HG03108 (cell line): ENCODE measurements at regions not wholly inside any gene's neighbourhood (a gene's known extent, or its start where the extent isn't known, plus 50 kb on each side); places are given as distances from the start of the nearest gene placed in this dataset.
A peak's percentile ranks its signal among the peaks of the same experiment; 100 is the strongest.
"Not testable (repeated sequence)": the region's sequence is repeated elsewhere in the genome, so short reads cannot be mapped to it uniquely, and the experiment has no call there.

ENCODE experiments used
- ATAC-seq: cut with Tn5 transposase; IDR thresholded peaks from one replicate; pipeline ENCODE4 v1.9.1; 2021; ENCODE audit warnings: moderate library complexity; ENCODE audit not compliant: unreplicated experiment

- ATAC-seq, result no peak
These were observed 51.6 kb upstream of the CNTLN start for GRCh38 chr9:17083258-17083657.

DNA sequence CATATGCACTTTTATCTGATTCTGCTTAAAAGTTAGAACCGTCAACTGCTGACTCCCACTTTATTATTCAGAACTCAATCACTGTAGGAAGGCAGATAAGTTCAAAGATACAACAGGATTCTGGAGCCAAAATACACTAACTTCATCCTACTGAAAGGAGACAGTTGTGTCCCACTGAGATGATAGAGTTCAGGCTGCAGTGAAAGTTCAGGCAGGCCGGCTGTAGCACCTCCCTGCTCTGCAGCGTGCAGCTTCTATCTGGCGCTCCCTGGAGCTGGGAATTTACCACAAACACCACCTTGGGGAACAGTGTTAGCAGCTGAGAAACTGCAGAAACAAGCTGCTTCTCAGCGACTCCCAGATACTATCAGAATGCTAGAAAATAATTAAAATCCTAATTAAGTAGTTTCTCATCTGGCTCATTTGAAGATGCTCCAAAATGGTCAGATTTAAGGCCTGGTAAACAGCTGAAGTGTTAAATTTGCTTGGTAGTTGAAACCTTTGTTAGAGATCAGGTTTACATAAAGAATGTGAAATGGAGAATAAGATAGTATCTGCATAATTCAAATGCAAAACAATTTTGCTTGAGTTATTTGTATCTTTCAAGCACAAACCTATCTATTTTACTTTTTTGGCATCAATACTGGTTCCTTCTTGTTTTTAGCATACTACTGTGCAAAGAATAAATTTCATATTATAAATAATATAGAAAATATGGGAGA lies 52.3 kb upstream of the CNTLN start:
- no peak for ATAC-seq

GRCh38 chr9:17081814-17082213 lies 53.0 kb upstream of the CNTLN start:
- no peak for ATAC-seq

GRCh38 chr9:17081351-17081750 lies 53.5 kb upstream of the CNTLN start:
- ATAC-seq, result no peak

DNA sequence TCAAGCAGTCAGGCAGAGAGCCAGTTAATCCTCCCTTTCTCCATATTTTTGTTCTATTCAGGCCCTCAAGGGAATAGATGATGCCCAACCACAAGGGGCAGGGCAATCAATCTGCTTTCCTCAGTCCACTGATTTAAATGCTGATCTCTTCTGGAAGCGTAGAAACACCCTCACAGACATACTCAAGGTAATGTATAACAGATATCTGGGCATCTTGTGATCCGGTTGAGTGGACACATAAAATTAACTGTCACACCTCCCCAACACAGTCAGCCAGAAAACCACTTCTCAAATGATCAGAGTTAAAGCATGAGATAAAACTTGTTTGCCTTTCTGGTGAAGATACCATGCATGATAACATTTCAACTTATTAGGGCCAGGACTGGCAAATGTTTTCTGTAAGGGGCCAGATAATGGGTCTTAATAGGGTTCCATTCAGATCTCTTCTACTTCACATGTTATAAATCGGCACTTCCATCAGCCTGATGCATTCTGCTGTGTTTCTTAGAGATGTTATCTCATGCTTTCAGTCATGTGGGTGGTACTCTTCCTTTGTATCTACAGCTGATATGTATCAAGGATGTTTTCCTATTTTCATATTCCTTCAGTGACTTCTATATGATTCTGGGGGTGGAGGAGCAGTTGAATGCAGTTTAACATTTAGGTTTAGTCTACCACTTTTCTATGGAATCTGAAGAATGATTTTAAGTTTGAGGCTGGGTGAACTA lies 58.9 kb upstream of the CNTLN start:
- no peak for ATAC-seq

GRCh38 chr9:17075146-17075757 lies 59.6 kb upstream of the CNTLN start:
- ATAC-seq, result no peak

GRCh38 chr9:17072563-17072962 lies 62.3 kb upstream of the CNTLN start:
- not testable (repeated sequence) for ATAC-seq

GRCh38 chr9:17068671-17069070 lies 66.2 kb upstream of the CNTLN start:
- ATAC-seq, result no peak

DNA sequence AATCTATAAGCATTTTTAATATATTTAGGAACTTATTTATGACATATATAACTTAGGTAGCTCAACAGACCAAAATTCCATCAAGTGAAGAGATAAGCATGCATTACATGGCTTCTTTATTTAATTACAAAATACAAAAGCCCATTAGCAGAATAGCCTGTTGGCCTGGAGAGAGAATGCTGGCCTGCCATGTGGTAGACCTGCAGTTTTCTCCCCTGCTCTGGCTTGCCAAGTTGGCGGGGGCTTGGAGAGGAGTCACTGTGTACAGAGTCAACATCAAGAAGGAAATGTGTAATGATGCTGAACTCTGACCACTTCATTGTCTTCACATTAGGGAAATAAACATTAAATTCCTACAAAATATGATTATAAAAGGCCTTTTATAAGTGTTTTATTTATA lies 69.8 kb upstream of the CNTLN start:
- ATAC-seq, result no peak

DNA sequence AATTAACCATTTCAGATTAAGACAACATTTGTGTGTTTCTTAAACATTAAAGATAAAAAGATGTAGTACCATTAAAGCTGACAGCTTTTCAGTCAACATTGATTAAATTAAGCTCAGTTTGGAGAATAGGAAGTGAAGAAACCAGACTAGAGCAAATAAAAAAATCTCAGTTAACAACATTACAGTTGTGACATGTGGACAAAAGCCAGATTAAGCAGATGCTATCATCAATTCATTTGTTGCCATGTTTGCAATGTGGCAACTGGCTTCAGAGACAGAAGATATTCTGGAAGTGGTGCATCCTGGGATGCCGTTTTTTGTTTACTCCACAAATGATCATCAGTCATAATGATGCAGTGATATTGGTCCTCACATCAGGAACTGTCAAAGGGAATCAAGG lies 70.3 kb upstream of the CNTLN start:
- ATAC-seq, result no peak

DNA sequence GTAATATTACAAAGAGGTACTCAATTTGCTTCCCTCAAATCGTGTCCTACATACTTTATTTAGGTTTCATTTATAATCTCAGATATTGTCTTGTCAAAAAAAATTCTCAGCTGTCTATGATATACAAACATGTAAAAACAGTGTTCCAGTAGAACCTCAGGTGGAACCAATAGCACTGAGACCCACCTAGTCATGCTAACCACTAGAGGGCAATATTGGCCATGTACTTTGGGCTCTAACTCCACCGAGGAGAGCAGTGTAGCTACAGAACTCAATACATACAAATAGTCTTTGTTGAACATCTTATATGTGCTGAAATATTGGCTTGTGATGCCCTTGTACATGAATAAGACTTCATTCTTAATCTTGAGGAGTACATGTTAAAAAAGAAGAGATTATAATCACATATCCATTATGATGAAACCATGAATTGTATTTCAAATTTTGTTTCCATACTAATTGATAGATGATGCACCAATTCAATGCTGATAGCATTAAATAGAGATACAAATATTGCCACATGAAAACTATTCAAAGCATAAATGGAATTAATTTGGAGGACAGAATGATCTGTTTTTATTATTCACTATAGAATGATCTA lies 71.2 kb upstream of the CNTLN start:
- peak; percentile 69 for ATAC-seq

DNA sequence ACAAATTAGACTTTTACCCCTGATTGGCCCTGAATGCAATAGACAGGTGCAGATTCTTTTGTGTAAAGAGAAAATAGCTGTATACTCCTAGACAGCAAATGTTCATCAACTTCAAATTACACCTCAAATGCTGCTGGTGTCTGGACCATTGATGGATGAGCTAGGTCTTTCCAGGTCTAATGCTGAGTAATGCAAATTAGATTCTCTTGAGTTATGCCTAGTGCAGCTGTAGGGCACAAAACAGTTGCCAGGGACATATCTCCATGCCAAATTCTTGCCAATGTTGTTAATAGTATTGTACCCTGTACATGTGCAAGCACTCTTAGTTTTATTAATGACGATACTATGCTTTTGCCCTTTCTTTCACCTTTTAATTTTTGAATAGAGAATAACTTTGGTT lies 72.3 kb upstream of the CNTLN start:
- ATAC-seq, result no peak

DNA sequence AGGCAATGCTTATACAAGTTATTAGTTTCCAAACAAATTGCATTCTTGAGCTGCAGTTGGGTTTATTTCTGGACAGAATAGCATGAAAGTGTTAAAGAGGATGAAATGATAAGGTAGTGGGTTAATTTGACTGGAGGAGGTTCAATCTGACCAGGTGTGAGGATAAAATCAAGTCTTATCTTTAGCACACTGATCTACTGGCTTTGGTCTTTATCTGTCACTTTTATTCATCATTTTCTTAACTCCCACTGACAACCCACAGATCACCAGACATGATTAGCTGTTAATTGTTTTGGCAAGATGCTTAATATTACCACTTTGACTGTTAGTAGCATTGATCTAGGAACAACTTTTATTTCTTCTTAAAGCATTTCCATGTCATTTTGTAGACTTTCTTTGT lies 74.4 kb upstream of the CNTLN start:
- ATAC-seq, result no peak

- ATAC-seq, result no peak
These were observed 75.4 kb upstream of the CNTLN start for GRCh38 chr9:17059465-17059864.

GRCh38 chr9:17057729-17058128 lies 77.1 kb upstream of the CNTLN start:
- ATAC-seq, result no peak

GRCh38 chr9:17052626-17053025 lies 82.2 kb upstream of the CNTLN start:
- ATAC-seq, result no peak

DNA sequence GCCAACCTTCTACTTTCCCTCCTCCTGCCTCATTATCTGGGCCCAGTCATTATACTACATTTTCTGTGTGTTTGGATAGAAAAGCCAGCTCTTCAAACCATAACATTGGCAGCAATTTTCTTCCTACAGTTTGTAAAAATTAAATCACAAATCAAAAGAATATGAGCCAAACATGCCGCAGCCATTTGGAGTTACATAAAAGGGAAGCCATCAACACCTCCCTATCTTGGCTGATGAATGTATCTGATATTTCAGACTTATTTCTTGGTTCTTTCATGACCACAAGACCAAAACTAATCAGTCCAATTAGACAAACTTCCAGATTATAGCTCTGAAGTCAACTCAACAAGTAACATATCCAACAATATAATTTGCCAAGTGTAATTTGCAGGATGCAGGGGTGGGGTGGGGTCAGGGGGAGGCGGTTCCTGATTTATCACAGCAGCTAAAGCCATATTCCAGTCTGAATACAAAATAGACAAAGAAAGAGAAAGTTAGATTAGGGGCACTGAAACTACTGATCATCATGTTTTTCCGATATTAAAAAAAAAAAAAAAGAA lies 89.4 kb upstream of the CNTLN start:
- no peak for ATAC-seq

DNA sequence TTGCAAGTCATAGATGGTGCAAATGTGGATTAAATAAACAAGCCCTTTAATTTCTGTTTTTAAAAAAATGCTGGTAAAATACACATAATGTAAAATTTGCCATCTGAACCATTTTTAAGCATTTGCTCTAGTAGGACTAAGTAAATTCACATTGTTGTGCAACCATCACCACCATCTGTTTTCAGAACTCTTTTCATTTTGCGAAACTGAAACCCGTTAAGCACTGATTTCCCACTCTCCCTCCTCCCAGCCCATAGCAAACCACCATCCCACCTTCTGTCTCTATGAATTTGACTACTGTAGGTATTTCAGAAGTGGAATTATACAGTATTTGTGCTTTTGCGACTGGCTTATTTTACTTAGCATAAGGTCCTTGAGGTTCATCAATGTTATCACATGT lies 103.3 kb upstream of the CNTLN start:
- ATAC-seq, result no peak

DNA sequence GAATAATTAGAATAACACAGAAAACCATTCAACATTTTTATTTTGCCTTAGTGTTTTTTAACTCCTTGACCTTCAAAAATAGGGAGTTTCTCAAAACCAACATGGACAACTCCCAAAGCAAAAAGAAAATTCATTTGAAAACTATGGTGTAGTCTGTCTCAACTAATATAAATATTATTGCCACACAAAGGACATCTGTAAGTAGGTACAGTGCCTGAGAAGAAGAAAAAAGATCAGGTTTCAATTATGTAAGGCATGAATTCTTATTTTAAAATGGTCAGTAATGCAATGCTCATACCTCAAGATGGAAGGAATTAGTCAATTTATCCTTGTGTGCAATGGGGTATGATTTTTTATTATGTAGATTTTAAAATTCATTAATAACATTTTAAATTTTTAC lies 109.6 kb upstream of the CNTLN start:
- ATAC-seq, result no peak

- no peak for ATAC-seq
These were observed 110.7 kb upstream of the CNTLN start for GRCh38 chr9:17024129-17024528.

GRCh38 chr9:17021387-17021970 lies 113.4 kb upstream of the CNTLN start:
- ATAC-seq, result no peak
